ENCODE measurements at regions not wholly inside any gene's neighbourhood (a gene's known extent, or its start where the extent isn't known, plus 50 kb on each side); places are given as distances from the start of the nearest gene placed in this dataset.
A peak's percentile ranks its signal among the peaks of the same experiment; 100 is the strongest.
"Not testable (repeated sequence)": the region's sequence is repeated elsewhere in the genome, so short reads cannot be mapped to it uniquely, and the experiment has no call there.

GRCh38 chr12:14213542-14213941, 151.9 kb upstream of the ATF7IP start:
- H3K9ac ChIP-seq (ENCODE audit: low read length): no peak overlapping the region
- Mint-ChIP-seq H3K4me1 (ENCODE audit: low read depth, unreplicated experiment) (peaks cover 8% of the 10 kb centered on the region), H3K27me3 (ENCODE audit: low read depth, unreplicated experiment) (no peaks in the 10 kb centered on the region), H3K4me3 (ENCODE audit: unreplicated experiment) (no peak overlapping the region), H3K27ac (ENCODE audit: unreplicated experiment) (no peak overlapping the region), H3K36me3 (ENCODE audit: low read depth, unreplicated experiment) (no peaks in the 10 kb centered on the region), H3K9me3 (ENCODE audit: unreplicated experiment) (no peaks in the 10 kb centered on the region)
- no peaks in the 10 kb centered on the region for H3K27me3 ChIP-seq (ENCODE audit: insufficient read depth, low read length)
- no peak for TF ChIP-seq EZH2 (IDR thresholded peaks at IDR 0.05; ENCODE audit: insufficient read depth, low read length)
- TF ChIP-seq CTCF (IDR thresholded peaks at IDR 0.05; ENCODE audit: insufficient read depth, low read depth, low read length): no peak
- no peaks in the 10 kb centered on the region for H3K36me3 ChIP-seq (ENCODE audit: insufficient read depth, low read length)
- no peaks in the 10 kb centered on the region for H3K9me3 ChIP-seq (ENCODE audit: insufficient read depth, low read depth, low read length)
- no peak overlapping the region for H3K4me3 ChIP-seq (ENCODE audit: insufficient read depth, low read depth, low read length)
- peak; percentile 18 for DNase-seq (ENCODE audit: low read depth)
- no peak for FAIRE-seq
- no peaks in the 10 kb centered on the region for H3K79me2 ChIP-seq (ENCODE audit: insufficient read depth, low read length)
- no peak overlapping the region for H3K4me2 ChIP-seq (ENCODE audit: low read length)
- peaks cover 2% of the 10 kb centered on the region for H3K4me1 ChIP-seq (ENCODE audit: insufficient read depth, low read length)
- no peak overlapping the region for H3K27ac ChIP-seq (ENCODE audit: low read depth, low read length)
- no peaks in the 10 kb centered on the region for H4K20me1 ChIP-seq (ENCODE audit: insufficient read depth, low read length)
- no peak overlapping the region for H2AFZ ChIP-seq (ENCODE audit: low read depth, low read length)

- FAIRE-seq: no peak
- no peak overlapping the region for H3K27ac ChIP-seq (ENCODE audit: low read depth, low read length)
- no peaks in the 10 kb centered on the region for H3K9me3 Mint-ChIP-seq (ENCODE audit: unreplicated experiment)
Measured at GRCh38 chr12:14214495-14214894, 151.0 kb upstream of the ATF7IP start.

GRCh38 chr12:14215949-14216348, 149.5 kb upstream of the ATF7IP start:
- not testable (repeated sequence) for H3K4me3 ChIP-seq (ENCODE audit: insufficient read depth, low read depth, low read length); H3K4me3 Mint-ChIP-seq (ENCODE audit: unreplicated experiment); H3K27me3 Mint-ChIP-seq (ENCODE audit: low read depth, unreplicated experiment); H3K9me3 Mint-ChIP-seq (ENCODE audit: unreplicated experiment); H3K36me3 Mint-ChIP-seq (ENCODE audit: low read depth, unreplicated experiment); FAIRE-seq; H3K4me1 ChIP-seq (ENCODE audit: insufficient read depth, low read length); H3K36me3 ChIP-seq (ENCODE audit: insufficient read depth, low read length); H3K27ac Mint-ChIP-seq (ENCODE audit: unreplicated experiment); H4K20me1 ChIP-seq (ENCODE audit: insufficient read depth, low read length); H3K27me3 ChIP-seq (ENCODE audit: insufficient read depth, low read length); H3K4me1 Mint-ChIP-seq (ENCODE audit: low read depth, unreplicated experiment); H3K79me2 ChIP-seq (ENCODE audit: insufficient read depth, low read length); H3K9ac ChIP-seq (ENCODE audit: low read length); H3K9me3 ChIP-seq (ENCODE audit: insufficient read depth, low read depth, low read length); DNase-seq (ENCODE audit: low read depth); H3K27ac ChIP-seq (ENCODE audit: low read depth, low read length)
- Histone ChIP-seq H3K4me2 (ENCODE audit: low read length) (peak overlapping the region; percentile 64), H2AFZ (ENCODE audit: low read depth, low read length) (peak overlapping the region; percentile 18)

More at GRCh38 chr12:14214495-14214894, 151.0 kb upstream of the ATF7IP start:
- no peak overlapping the region for H3K9ac ChIP-seq (ENCODE audit: low read length)
- Mint-ChIP-seq H3K4me1 (ENCODE audit: low read depth, unreplicated experiment) (peaks cover 8% of the 10 kb centered on the region), H3K36me3 (ENCODE audit: low read depth, unreplicated experiment) (no peaks in the 10 kb centered on the region), H3K27ac (ENCODE audit: unreplicated experiment) (no peak overlapping the region), H3K4me3 (ENCODE audit: unreplicated experiment) (no peak overlapping the region), H3K27me3 (ENCODE audit: low read depth, unreplicated experiment) (no peaks in the 10 kb centered on the region)
- H3K27me3 ChIP-seq (ENCODE audit: insufficient read depth, low read length): no peaks in the 10 kb centered on the region
- no peak overlapping the region for H3K4me3 ChIP-seq (ENCODE audit: insufficient read depth, low read depth, low read length)
- H3K4me2 ChIP-seq (ENCODE audit: low read length): no peak overlapping the region
- no peaks in the 10 kb centered on the region for H4K20me1 ChIP-seq (ENCODE audit: insufficient read depth, low read length)
- H3K79me2 ChIP-seq (ENCODE audit: insufficient read depth, low read length): no peaks in the 10 kb centered on the region
- TF ChIP-seq EZH2 (IDR thresholded peaks at IDR 0.05; ENCODE audit: insufficient read depth, low read length) (no peak), CTCF (IDR thresholded peaks at IDR 0.05; ENCODE audit: insufficient read depth, low read depth, low read length) (no peak)
- peaks cover 2% of the 10 kb centered on the region for H3K4me1 ChIP-seq (ENCODE audit: insufficient read depth, low read length)
- no peaks in the 10 kb centered on the region for H3K36me3 ChIP-seq (ENCODE audit: insufficient read depth, low read length)
- no peak for DNase-seq (ENCODE audit: low read depth)
- no peak overlapping the region for H2AFZ ChIP-seq (ENCODE audit: low read depth, low read length)
- H3K9me3 ChIP-seq (ENCODE audit: insufficient read depth, low read depth, low read length): no peaks in the 10 kb centered on the region
